SK-N-SH (cell line): ENCODE measurements at regions not wholly inside any gene's neighbourhood (a gene's known extent, or its start where the extent isn't known, plus 50 kb on each side); places are given as distances from the start of the nearest gene placed in this dataset.

ENCODE experiments used
- CTCF ChIA-PET: fragments of 300-600, 350-600 bp; formaldehyde crosslinking; extraction: SDS; loops from one replicate; lab custom pipeline; 2021; lab: Yijun Ruan, JAX
- POLR2A ChIA-PET: fragments of 350-600 bp; sonication (Branson Sonifier 250); formaldehyde crosslinking; extraction: SDS; loops from one replicate; lab custom pipeline; 2020; ENCODE audit warnings: antibody characterized with exemption, inconsistent platforms; lab: Yijun Ruan, JAX
- DNase-seq: peaks from one replicate; pipeline ENCODE4 v3.0.0; 2012
- H2AFZ ChIP-seq: fragments of 200-600 bp; sonication (generic); 2 replicates; pipeline ENCODE4 v1.8.1; 2016; ENCODE audit warnings: antibody characterized with exemption, mild to moderate bottlenecking, low read depth
- H3F3A ChIP-seq: fragments of 200-600 bp; sonication (generic); replicated peaks from 2 replicates; pipeline ENCODE3; 2016; ENCODE audit warnings: antibody characterized with exemption, mild to moderate bottlenecking; ENCODE audit not compliant: insufficient read depth
- H3K27ac ChIP-seq, 2 experiments: fragments of 200-500 bp in 1 of 2; fragments of 200-600 bp in 1 of 2; sonication (Bioruptor generic) in 1 of 2; sonication (generic), shearing (Covaris generic) in 1 of 2; 2 replicates each; pipeline versions ENCODE4 v1.5.1 to v1.6.1; 2014 to 2016; ENCODE audit warnings: low read depth in 2 of 2, inconsistent platforms in 1 of 2, low read length in 1 of 2, mild to moderate bottlenecking in 1 of 2, mixed read lengths in 1 of 2
- H3K27me3 ChIP-seq: fragments of 200-600 bp; sonication (generic), shearing (Covaris generic); 2 replicates; pipeline ENCODE4 v1.6.1; 2016; ENCODE audit warnings: mixed run types; ENCODE audit not compliant: insufficient read depth
- H3K36me3 ChIP-seq, 2 experiments: fragments of 200-500 bp in 1 of 2; fragments of 200-600 bp in 1 of 2; sonication (Bioruptor generic) in 1 of 2; sonication (generic) in 1 of 2; replicated peaks in 1 of 2; 2 replicates each; pipeline versions ENCODE3 to v1.5.1; 2014 to 2016; ENCODE audit warnings: low read length in 1 of 2, mild to moderate bottlenecking in 1 of 2; ENCODE audit not compliant: insufficient read depth in 2 of 2, control insufficient read depth in 1 of 2
- H3K4me1 ChIP-seq, 2 experiments: fragments of 200-500 bp in 1 of 2; fragments of 200-600 bp in 1 of 2; sonication (Bioruptor generic) in 1 of 2; sonication (generic), shearing (Covaris generic) in 1 of 2; 2 replicates each; pipeline versions ENCODE4 v1.5.1 to v1.6.1; 2014 to 2016; ENCODE audit warnings: low read depth in 1 of 2, low read length in 1 of 2, mixed run types in 1 of 2; ENCODE audit not compliant: insufficient read depth in 2 of 2, control insufficient read depth in 1 of 2
- H3K4me2 ChIP-seq: fragments of 200-600 bp; sonication (generic), shearing (Covaris generic); 2 replicates; pipeline ENCODE4 v1.6.1; 2017; ENCODE audit warnings: mixed run types
- H3K4me3 ChIP-seq, 2 experiments: fragments of 200-500 bp in 1 of 2; fragments of 200-600 bp in 1 of 2; sonication (Bioruptor generic) in 1 of 2; sonication (generic), shearing (Covaris generic) in 1 of 2; 2 replicates each; pipeline versions ENCODE4 v1.5.1 to v1.8.1; 2014 to 2016; ENCODE audit warnings: low read depth in 2 of 2, inconsistent platforms in 1 of 2, low read length in 1 of 2, mild to moderate bottlenecking in 1 of 2, mixed read lengths in 1 of 2, moderate library complexity in 1 of 2
- H3K79me2 ChIP-seq: fragments of 200-600 bp; sonication (generic); 2 replicates; pipeline ENCODE4 v1.8.1; 2017; ENCODE audit warnings: mild to moderate bottlenecking; ENCODE audit not compliant: insufficient read depth
- H3K9ac ChIP-seq: fragments of 200-600 bp; sonication (generic); 2 replicates; pipeline ENCODE4 v1.6.1; 2017; ENCODE audit warnings: mixed run types
- H3K9me2 ChIP-seq: fragments of 200-600 bp; sonication (generic); 2 replicates; pipeline ENCODE4 v1.6.1; 2017; ENCODE audit warnings: mixed run types
- H3K9me3 ChIP-seq: fragments of 200-600 bp; sonication (generic); 2 replicates; pipeline ENCODE4 v1.6.1; 2017; ENCODE audit warnings: mixed run types, mild to moderate bottlenecking, moderate library complexity
- H4K20me1 ChIP-seq: fragments of 200-600 bp; sonication (generic); 2 replicates; pipeline ENCODE4 v1.6.1; 2017; ENCODE audit warnings: mild to moderate bottlenecking, mixed run types; ENCODE audit not compliant: insufficient read depth
- CHD2 ChIP-seq: fragments of 150-350 bp; IDR thresholded peaks from 2 replicates; pipeline ENCODE4 v1.6.1; 2018; ENCODE audit warnings: low read length; ENCODE audit not compliant: partially characterized antibody
- ELF1 ChIP-seq: IDR thresholded peaks from 2 replicates; pipeline ENCODE4 v1.4.0; 2012
- EP300 ChIP-seq, 2 experiments: IDR thresholded peaks; 2 replicates each; pipeline versions ENCODE4 v1.4.0 to v1.6.1; 2012; ENCODE audit warnings: borderline replicate concordance in 1 of 2, low read depth in 1 of 2, low read length in 1 of 2
- EZH2phosphoT487 ChIP-seq: fragments of 200-600 bp; sonication (generic); IDR thresholded peaks from 2 replicates; pipeline ENCODE4 v1.6.1; 2017; ENCODE audit warnings: low read depth, mixed run types, mild to moderate bottlenecking, antibody characterized with exemption, moderate library complexity, borderline replicate concordance
- FOXJ3 ChIP-seq: sonication (generic); formaldehyde crosslinking; IDR thresholded peaks from 2 replicates; pipeline ENCODE4 v1.5.1; 2020; ENCODE audit warnings: mild to moderate bottlenecking, missing genetic modification reagents
- FOXM1 ChIP-seq: IDR thresholded peaks from 2 replicates; pipeline ENCODE4 v1.4.0; 2012; ENCODE audit warnings: low read depth, mild to moderate bottlenecking
- GATA2 ChIP-seq: sonication (generic); formaldehyde crosslinking; IDR thresholded peaks from 2 replicates; pipeline ENCODE4 v1.5.0; 2020; ENCODE audit warnings: mild to moderate bottlenecking, missing genetic modification reagents
- JUND ChIP-seq: IDR thresholded peaks from 2 replicates; pipeline ENCODE4 v1.4.0; 2012
- MEF2A ChIP-seq: IDR thresholded peaks from 2 replicates; pipeline ENCODE4 v1.4.0; 2012; ENCODE audit warnings: low read depth, borderline replicate concordance
- NRF1 ChIP-seq: IDR thresholded peaks from 2 replicates; pipeline ENCODE4 v1.6.1; 2012; ENCODE audit warnings: low read depth, mild to moderate bottlenecking, low read length
- POLR2AphosphoS5 ChIP-seq: IDR thresholded peaks from 2 replicates; pipeline ENCODE4 v1.6.1; 2012; ENCODE audit warnings: low read depth, low read length
- RAD21 ChIP-seq: IDR thresholded peaks from 2 replicates; pipeline ENCODE4 v1.6.1; 2012; ENCODE audit warnings: mild to moderate bottlenecking, low read length
- RCOR1 ChIP-seq: fragments of 150-350 bp; IDR thresholded peaks from 2 replicates; pipeline ENCODE4 v1.6.1; 2017; ENCODE audit warnings: antibody characterized with exemption, low read length
- RXRA ChIP-seq: IDR thresholded peaks from 2 replicates; pipeline ENCODE4 v1.4.0; 2012; ENCODE audit warnings: low read depth, mild to moderate bottlenecking, borderline replicate concordance
- SMC3 ChIP-seq: IDR thresholded peaks from 2 replicates; pipeline ENCODE4 v1.6.1; 2012; ENCODE audit warnings: low read depth, low read length, improper control_type of control experiment
- TAF1 ChIP-seq: IDR thresholded peaks from 2 replicates; pipeline ENCODE4 v1.6.1; 2012; ENCODE audit warnings: low read depth, mild to moderate bottlenecking, low read length, moderate library complexity, borderline replicate concordance
- TEAD4 ChIP-seq: IDR thresholded peaks from 2 replicates; pipeline ENCODE4 v1.4.0; 2012; ENCODE audit warnings: mild to moderate bottlenecking, borderline replicate concordance; ENCODE audit not compliant: insufficient read depth
- WGBS: methylation state at CpG from one replicate; pipeline ENCODE4 v1.1.6; 2017; ENCODE audit warnings: low lambda C conversion rate; 5-methylcytosine and 5-hydroxymethylcytosine counted together
- TF ChIP-seq, protein P1 (sequence below): IDR thresholded peaks from 2 replicates; pipeline ENCODE4 v1.4.0; 2012; ENCODE audit warnings: low read depth, borderline replicate concordance
- TF ChIP-seq, protein P2 (sequence below): IDR thresholded peaks from 2 replicates; pipeline ENCODE4 v1.4.0; 2012; ENCODE audit warnings: low read depth
- TF ChIP-seq, protein P3 (sequence below): IDR thresholded peaks from 2 replicates; pipeline ENCODE4 v1.6.1; 2012; ENCODE audit warnings: mild to moderate bottlenecking, low read depth, low read length, moderate library complexity

DNA sequence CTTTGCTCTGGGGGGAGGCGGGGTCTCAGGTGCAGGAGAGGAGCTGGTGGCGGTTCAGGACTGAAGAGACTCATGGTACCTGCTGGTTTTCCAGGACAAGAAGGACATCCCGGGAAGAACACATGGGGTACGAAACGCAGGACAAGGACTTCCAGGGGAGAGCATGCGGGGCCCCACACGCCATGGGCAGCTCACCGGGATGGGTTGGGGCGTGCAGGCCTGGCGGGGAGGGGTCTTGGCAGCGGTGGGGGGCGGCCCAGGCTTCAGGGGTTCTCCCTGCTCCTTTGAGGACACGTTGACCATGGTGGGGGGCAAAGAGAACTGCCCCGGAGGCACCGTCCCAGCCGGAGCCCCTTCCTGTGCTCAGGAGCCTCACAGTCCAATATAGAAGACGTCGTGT lies 673.2 kb downstream of the BRD1 start:
- H3K4me1 ChIP-seq = peaks cover 0 to 72% of the 10 kb centered on the region in 2 experiments; a peak in 1 of 4 replicates
- 36% methylated on average over 12 of the region's 18 CpGs for WGBS

DNA sequence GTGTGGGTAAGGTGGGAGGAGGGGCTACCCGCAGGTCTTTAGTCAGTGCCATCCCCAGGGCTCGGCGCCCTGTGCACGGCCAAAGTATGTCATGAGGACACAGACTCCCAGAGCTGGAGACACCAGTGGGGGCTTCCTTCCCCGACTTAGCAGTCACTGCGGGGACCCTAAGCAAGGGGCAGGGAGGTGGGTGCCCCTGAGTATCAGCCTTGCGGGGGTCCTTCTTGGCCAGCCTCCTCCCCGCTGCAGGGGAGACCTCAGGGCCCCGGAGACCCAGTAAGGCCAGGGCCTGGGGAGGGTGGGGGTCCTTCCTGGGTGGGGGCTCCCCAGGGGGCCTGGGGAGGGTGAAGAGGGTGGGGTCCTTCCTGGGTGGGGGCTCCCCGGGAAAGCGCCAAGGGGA lies 673.8 kb downstream of the BRD1 start:
- H3K27me3 ChIP-seq = no peaks in the 10 kb centered on the region
- peaks cover 0 to 68% of the 10 kb centered on the region in 2 experiments; a peak in 1 of 4 replicates for H3K4me1 ChIP-seq
- H4K20me1 ChIP-seq = no peaks in the 10 kb centered on the region
- no peaks in the 10 kb centered on the region for H3K79me2 ChIP-seq
- no peak overlapping the region for H3K4me3 ChIP-seq
- H2AFZ ChIP-seq = no peak overlapping the region
- no peaks in the 10 kb centered on the region for H3K9me2 ChIP-seq
- H3K9ac ChIP-seq = no peak overlapping the region
- no peaks in the 10 kb centered on the region for H3K9me3 ChIP-seq
- H3K36me3 ChIP-seq = no peaks in the 10 kb centered on the region
- WGBS = no CpG with 5 or more reads among the region's 11 CpGs
- no peak overlapping the region for H3K4me2 ChIP-seq
- no peak overlapping the region for H3K27ac ChIP-seq
- POLR2A ChIA-PET = no interaction called here
- no peaks in the 10 kb centered on the region for H3F3A ChIP-seq
- DNase-seq = no peak
- CTCF ChIA-PET = no interaction called here
- TF ChIP-seq NRF1 = no peak
- TF ChIP-seq SMC3 = no peak
- no peak for TF ChIP-seq FOXM1
- TF ChIP-seq, protein P1, sequence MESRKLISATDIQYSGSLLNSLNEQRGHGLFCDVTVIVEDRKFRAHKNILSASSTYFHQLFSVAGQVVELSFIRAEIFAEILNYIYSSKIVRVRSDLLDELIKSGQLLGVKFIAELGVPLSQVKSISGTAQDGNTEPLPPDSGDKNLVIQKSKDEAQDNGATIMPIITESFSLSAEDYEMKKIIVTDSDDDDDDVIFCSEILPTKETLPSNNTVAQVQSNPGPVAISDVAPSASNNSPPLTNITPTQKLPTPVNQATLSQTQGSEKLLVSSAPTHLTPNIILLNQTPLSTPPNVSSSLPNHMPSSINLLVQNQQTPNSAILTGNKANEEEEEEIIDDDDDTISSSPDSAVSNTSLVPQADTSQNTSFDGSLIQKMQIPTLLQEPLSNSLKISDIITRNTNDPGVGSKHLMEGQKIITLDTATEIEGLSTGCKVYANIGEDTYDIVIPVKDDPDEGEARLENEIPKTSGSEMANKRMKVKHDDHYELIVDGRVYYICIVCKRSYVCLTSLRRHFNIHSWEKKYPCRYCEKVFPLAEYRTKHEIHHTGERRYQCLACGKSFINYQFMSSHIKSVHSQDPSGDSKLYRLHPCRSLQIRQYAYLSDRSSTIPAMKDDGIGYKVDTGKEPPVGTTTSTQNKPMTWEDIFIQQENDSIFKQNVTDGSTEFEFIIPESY = no peak
- TF ChIP-seq TEAD4 = no peak
- no peak for TF ChIP-seq POLR2AphosphoS5
- TF ChIP-seq, protein P2, sequence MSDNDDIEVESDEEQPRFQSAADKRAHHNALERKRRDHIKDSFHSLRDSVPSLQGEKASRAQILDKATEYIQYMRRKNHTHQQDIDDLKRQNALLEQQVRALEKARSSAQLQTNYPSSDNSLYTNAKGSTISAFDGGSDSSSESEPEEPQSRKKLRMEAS = no peak
- no peak for TF ChIP-seq FOXJ3 (CRISPR knock-in tag)
- TF ChIP-seq RXRA = no peak
- no peak for TF ChIP-seq GATA2 (CRISPR knock-in tag)
- no peak for TF ChIP-seq TAF1
- no peak for TF ChIP-seq JUND
- TF ChIP-seq MEF2A = no peak
- TF ChIP-seq EP300 (IDR thresholded peaks at IDR 0.05; ENCODE audit: borderline replicate concordance in 1 of 2, low read depth in 1 of 2, low read length in 1 of 2) = no peak
- TF ChIP-seq ELF1 = no peak

More for the DNA sequence above, 673.2 kb downstream of the BRD1 start:
- no peak overlapping the region for H3K9ac ChIP-seq
- H3K27ac ChIP-seq = no peak overlapping the region
- ChIA-PET POLR2A (no interaction called here), CTCF (no interaction called here)
- H3K79me2 ChIP-seq = no peaks in the 10 kb centered on the region
- no peak overlapping the region for H3K4me3 ChIP-seq
- H2AFZ ChIP-seq = no peak overlapping the region
- no peak for TF ChIP-seq RCOR1
- TF ChIP-seq RAD21 = no peak
- TF ChIP-seq, protein P2 = no peak
- no peak for TF ChIP-seq SMC3
- no peak for TF ChIP-seq EZH2phosphoT487
- TF ChIP-seq GATA2 (CRISPR knock-in tag) = no peak
- TF ChIP-seq MEF2A = no peak
- no peak for TF ChIP-seq CHD2
- TF ChIP-seq TEAD4 = no peak
- TF ChIP-seq, protein P3, sequence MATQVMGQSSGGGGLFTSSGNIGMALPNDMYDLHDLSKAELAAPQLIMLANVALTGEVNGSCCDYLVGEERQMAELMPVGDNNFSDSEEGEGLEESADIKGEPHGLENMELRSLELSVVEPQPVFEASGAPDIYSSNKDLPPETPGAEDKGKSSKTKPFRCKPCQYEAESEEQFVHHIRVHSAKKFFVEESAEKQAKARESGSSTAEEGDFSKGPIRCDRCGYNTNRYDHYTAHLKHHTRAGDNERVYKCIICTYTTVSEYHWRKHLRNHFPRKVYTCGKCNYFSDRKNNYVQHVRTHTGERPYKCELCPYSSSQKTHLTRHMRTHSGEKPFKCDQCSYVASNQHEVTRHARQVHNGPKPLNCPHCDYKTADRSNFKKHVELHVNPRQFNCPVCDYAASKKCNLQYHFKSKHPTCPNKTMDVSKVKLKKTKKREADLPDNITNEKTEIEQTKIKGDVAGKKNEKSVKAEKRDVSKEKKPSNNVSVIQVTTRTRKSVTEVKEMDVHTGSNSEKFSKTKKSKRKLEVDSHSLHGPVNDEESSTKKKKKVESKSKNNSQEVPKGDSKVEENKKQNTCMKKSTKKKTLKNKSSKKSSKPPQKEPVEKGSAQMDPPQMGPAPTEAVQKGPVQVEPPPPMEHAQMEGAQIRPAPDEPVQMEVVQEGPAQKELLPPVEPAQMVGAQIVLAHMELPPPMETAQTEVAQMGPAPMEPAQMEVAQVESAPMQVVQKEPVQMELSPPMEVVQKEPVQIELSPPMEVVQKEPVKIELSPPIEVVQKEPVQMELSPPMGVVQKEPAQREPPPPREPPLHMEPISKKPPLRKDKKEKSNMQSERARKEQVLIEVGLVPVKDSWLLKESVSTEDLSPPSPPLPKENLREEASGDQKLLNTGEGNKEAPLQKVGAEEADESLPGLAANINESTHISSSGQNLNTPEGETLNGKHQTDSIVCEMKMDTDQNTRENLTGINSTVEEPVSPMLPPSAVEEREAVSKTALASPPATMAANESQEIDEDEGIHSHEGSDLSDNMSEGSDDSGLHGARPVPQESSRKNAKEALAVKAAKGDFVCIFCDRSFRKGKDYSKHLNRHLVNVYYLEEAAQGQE = no peak
- H4K20me1 ChIP-seq = no peaks in the 10 kb centered on the region
- H3K4me2 ChIP-seq = no peak overlapping the region
- no peaks in the 10 kb centered on the region for H3K36me3 ChIP-seq
- no peak for DNase-seq
- H3K9me3 ChIP-seq = no peaks in the 10 kb centered on the region
- H3K27me3 ChIP-seq = no peaks in the 10 kb centered on the region
- H3K9me2 ChIP-seq = no peaks in the 10 kb centered on the region
- no peaks in the 10 kb centered on the region for H3F3A ChIP-seq
